Posterior vena cava (tissue), 2 donors: ENCODE measurements at regions not wholly inside any gene's neighbourhood (a gene's known extent, or its start where the extent isn't known, plus 50 kb on each side); places are given as distances from the start of the nearest gene placed in this dataset.
"Not testable (repeated sequence)": the region's sequence is repeated elsewhere in the genome, so short reads cannot be mapped to it uniquely, and the experiment has no call there.

ENCODE experiments used
- DNase-seq: peaks from one replicate; pipeline ENCODE4 v3.0.0-alpha.2; 2020; ENCODE audit warnings: low spot score
- intact Hi-C, 2 donors: fragments of 100-400 bp; cut with DNase I; formaldehyde crosslinking; loops; one replicate each; pipeline versions ENCODE4 v1.14.1 to v1.14.2; 2022 to 2023
- donor health status: DM: yes; HTN: yes; CAD: no.
- donor health status: DM: yes; HTN: yes; CAD: no.

- no peak for DNase-seq
- intact Hi-C loops: no loop called here
Measured at GRCh38 chr4:94006932-94007331, 178.4 kb downstream of the ATOH1 start.

DNA sequence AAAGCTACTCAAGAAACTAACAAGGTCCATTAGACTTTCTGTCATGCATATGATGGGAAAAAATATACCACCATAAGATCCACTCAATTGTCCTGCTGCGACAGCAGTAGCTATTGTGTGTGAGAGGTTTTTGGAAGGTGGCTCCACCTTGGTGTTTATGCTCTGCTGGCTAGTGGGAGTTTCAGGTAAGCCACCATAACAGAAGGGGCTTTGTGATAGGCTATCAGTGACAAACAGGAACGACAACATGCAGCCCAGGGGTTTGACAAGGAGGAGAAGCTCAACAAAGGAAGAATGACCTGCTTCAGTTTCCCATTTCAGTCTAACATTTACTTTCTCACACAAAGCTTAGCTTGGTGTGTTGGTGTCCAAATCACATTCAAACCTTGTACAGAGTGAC lies 182.6 kb downstream of the ATOH1 start:
- intact Hi-C loops: no loop called here
- DNase-seq: no peak

GRCh38 chr4:94014484-94015136 lies 186.1 kb downstream of the ATOH1 start:
- intact Hi-C loops: no loop called here
- no peak for DNase-seq

DNA sequence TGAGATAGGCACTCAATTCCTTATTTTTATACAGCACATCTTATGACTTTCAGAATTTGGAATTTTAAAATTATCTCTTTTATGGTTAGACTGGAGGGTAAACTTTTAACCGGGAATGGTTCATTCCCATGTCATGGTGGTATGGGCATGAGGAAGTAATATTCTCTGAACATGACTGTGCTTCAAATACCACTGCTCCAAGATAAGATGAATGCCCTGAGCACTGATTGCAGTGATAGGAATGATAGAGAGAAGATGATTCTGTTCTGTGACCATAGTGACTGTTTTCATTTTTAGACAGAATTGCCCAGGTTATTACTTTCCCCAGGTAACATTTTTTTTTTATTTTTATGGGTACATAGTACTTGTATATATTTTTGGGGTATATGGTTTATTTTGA lies 187.4 kb downstream of the ATOH1 start:
- intact Hi-C loops: no loop called here
- DNase-seq: no peak

DNA sequence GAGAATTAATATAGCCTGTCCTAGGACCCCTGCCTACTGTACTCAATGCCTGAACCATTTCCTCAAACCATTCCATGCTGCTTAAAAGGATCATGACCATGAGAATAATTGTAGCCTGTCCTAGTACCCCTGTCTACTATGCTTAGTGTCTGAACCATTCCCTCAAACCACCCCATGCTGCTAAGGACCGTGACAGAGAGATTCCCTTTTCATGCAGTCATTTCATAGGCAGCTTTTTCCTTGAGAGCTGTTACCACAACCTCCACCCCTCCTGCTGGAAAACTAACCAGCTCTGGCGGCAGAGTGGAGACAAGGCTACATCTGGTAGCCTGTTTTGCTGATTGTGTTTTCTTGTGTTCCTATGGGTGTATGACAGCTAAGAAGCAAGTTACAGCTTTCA lies 174.9 kb upstream of the SMARCAD1 start:
- no peak for DNase-seq
- intact Hi-C loops: no loop called here

DNA sequence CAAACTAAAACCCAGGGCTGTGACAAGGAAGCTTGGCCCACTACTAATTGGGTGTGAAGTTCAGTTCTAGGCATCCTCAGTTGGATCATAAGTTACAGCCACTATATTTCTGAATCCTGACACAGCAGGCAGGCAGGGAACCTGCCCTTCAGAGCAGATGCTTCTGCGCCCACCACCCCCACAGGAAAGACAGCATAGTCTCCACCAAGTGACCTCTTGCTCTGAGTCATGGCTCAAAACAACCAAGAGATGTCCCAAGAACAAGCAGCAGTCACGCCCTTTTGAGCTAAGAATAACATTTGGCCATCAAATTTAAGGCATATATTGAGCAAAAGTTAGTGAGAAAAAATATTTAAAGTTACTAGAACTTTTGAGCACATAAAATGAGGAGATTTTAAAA lies 170.7 kb upstream of the SMARCAD1 start:
- intact Hi-C loops: no loop called here
- no peak for DNase-seq

GRCh38 chr4:94038195-94038594 lies 169.5 kb upstream of the SMARCAD1 start:
- DNase-seq: no peak
- intact Hi-C loops: no loop called here

DNA sequence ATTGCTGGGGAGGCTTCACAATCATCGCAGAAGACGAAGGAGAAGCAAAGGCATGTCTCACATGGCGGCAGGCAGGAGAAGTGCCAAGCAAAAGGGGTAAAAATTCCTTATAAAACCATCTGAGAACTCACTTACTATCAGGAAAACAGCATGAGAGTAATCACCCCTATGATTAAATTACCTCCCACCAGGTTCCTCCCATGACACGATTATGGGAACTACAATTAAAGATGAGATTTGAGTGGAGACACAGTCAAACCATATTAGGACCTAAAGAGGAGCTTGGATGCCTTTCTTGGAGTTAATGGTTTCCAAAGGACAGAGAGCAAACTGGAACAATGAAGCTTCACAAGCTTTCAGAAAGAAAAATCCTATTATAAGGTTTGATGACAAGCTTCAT lies 168.4 kb upstream of the SMARCAD1 start:
- no peak for DNase-seq
- intact Hi-C loops: no loop called here

GRCh38 chr4:94044471-94044870 lies 163.2 kb upstream of the SMARCAD1 start:
- intact Hi-C loops, DNase-seq: not testable (repeated sequence)

- no peak for DNase-seq
- intact Hi-C loops: no loop called here
Measured at GRCh38 chr4:94063084-94063483, 144.6 kb upstream of the SMARCAD1 start.

GRCh38 chr4:94068753-94069719 lies 138.6 kb upstream of the SMARCAD1 start:
- no peak for DNase-seq
- intact Hi-C loops: no loop called here

GRCh38 chr4:94076498-94076897 lies 131.2 kb upstream of the SMARCAD1 start:
- no peak for DNase-seq
- intact Hi-C loops: no loop called here

GRCh38 chr4:94084155-94084554 lies 123.5 kb upstream of the SMARCAD1 start:
- intact Hi-C loops: no loop called here
- DNase-seq: no peak

DNA sequence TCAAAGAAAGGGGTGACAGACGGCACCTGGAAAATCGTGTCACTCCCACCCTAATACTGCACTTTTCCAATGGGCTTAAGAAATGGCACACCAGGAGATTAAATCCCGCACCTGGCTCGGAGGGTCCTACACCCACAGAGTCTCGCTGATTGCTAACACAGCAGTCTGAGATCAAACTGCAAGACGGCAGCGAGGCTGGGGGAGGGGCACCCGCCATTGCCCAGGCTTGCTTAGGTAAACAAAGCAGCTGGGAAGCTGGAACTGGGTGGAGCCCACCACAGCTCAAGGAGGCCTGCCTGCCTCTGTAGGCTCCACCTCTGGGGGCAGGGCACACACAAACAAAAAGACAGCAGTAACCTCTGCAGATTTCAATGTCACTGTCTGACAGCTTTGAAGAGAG lies 108.5 kb upstream of the SMARCAD1 start:
- intact Hi-C loops, DNase-seq: not testable (repeated sequence)

DNA sequence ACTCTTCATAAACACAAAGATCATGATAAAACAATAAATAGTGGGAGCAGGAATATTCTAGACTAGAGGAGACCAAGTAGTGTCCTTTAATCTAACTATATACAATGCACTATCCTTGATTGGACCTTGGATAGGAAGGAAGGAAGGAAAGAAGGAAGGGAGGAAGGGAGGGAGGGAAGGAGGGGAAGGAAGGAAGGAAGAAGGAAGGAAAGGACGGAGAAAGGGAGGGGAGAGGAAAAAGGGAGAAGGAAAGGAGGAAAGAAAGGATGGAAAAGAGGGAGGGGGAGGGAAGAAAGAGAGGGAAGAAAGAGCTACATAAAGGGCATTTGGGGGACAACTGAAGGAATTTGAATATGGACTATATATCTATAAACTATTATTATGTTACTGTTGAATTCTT lies 95.0 kb upstream of the SMARCAD1 start:
- intact Hi-C loops: no loop called here
- DNase-seq: no peak

DNA sequence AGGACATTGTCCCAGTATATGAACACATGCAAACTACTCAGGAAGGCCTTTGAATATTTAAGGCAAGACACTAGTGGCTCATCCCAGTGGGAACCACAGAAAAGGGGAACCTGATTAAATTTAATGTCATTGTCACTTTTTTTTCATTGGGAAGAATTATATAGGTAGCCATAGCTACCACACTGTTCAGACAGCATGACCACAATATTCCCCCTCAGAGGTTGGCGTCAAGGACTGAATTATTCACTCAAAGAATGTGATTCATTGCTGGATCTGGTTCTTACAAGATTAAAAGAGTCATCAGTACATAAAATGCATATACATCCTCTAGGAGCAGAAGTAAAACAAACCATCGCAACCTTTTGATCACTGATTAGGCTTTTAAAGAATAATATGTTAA lies 92.0 kb upstream of the SMARCAD1 start:
- DNase-seq: no peak
- intact Hi-C loops: no loop called here

DNA sequence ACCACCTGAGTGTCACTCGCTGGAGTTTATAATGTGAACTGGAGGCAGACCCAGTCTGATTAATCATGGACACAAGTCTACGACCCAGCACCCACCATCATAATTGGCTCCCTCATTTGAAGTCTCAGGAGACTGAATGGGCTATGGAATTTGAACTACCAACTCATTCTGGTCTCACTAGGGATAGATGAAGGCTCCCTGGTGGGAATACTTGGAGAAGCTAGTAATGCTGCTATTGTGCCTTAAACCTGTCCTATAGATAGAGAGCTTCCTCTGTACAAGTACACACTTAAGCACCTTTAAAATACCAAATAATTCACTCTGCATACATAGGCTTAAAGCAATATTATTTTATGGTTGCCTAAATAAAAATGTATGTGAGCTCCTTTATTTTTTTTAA lies 90.8 kb upstream of the SMARCAD1 start:
- intact Hi-C loops: no loop called here
- DNase-seq: no peak

DNA sequence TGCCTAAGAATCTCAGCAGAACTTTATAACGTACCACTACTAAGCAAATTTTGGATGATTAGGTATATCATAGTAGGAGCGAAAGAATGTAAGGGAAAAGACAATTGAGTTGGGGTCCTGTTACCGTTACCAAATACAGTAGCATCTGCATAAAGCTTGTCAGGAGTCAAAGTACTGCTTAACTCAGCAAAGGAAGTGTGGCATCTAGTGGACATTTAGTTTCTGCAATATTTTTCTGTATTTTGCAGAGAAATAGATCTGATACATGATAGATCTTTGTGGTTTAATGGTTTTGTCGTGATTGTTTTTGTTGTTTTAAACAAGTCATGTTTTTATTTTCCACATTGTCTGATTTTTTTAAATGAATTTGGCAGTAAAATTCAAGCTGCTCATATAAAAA lies 81.0 kb upstream of the SMARCAD1 start:
- intact Hi-C loops: loop anchor here in 1 of 2 donors (5.0 kb wide), 1 partner anchor 871 kb away; no protein-coding TSS in a partner anchor

GRCh38 chr4:94127707-94128328 lies 79.8 kb upstream of the SMARCAD1 start:
- intact Hi-C loops: loop anchor here in 1 of 2 donors (5.0 kb wide), 1 partner anchor 869 kb away; no protein-coding TSS in a partner anchor
- no peak for DNase-seq

More for the DNA sequence above, 81.0 kb upstream of the SMARCAD1 start:
- no peak for DNase-seq

- intact Hi-C loops: no loop called here
- no peak for DNase-seq
Measured at GRCh38 chr4:94131212-94131611, 76.5 kb upstream of the SMARCAD1 start.
